Breast epithelium (tissue), 4 donors: ENCODE measurements at regions not wholly inside any gene's neighbourhood (a gene's known extent, or its start where the extent isn't known, plus 50 kb on each side); places are given as distances from the start of the nearest gene placed in this dataset.

Experiments used
- DNase-seq, 2 donors: peaks; one replicate each; pipeline ENCODE4 v3.0.0-alpha.2; 2019; ENCODE audit warnings: low spot score in 2 of 2
- H3K27ac ChIP-seq, 2 donors: fragments of 200-600 bp; sonication (generic) in 1 of 2; one replicate each; pipeline ENCODE4 v1.5.1; 2016 to 2019; ENCODE audit warnings: mild to moderate bottlenecking in 1 of 2
- H3K27me3 ChIP-seq, 2 donors: fragments of 200-600 bp; sonication (generic) in 1 of 2; one replicate each; pipeline versions ENCODE4 v1.5.1 to v1.6.0; 2017 to 2019; ENCODE audit warnings: control low read depth in 1 of 2, mild to moderate bottlenecking in 1 of 2
- H3K36me3 ChIP-seq: fragments of 200-600 bp; one replicate; pipeline ENCODE4 v1.5.1; 2019
- H3K4me1 ChIP-seq, 2 donors: fragments of 200-600 bp; sonication (generic); one replicate each; pipeline ENCODE4 v1.5.1; 2016 to 2019; ENCODE audit warnings: control low read depth in 1 of 2
- H3K4me3 ChIP-seq, 3 donors: fragments of 200-600 bp; sonication (generic); 1 replicate in 2 of 3; 2 replicates in 1 of 3; pipeline ENCODE4 v1.5.1; 2016 to 2019; ENCODE audit warnings: mild to moderate bottlenecking in 3 of 3, moderate library complexity in 2 of 3
- H3K9me3 ChIP-seq, 2 donors: fragments of 200-600 bp; sonication (generic) in 1 of 2; one replicate each; pipeline ENCODE4 v1.5.1; 2016 to 2019; ENCODE audit warnings: control low read depth in 1 of 2
- POLR2A ChIP-seq: fragments of 450-650 bp; IDR thresholded peaks from one replicate; pipeline ENCODE4 v1.6.1; 2016; ENCODE audit warnings: antibody characterized with exemption, mild to moderate bottlenecking, moderate library complexity
- POLR2AphosphoS5 ChIP-seq, 3 donors: sonication (generic); formaldehyde crosslinking; IDR thresholded peaks; one replicate each; pipeline ENCODE4 v1.6.1; 2017; ENCODE audit warnings: antibody characterized with exemption in 3 of 3
- intact Hi-C: fragments of 100-400 bp; cut with DNase I; formaldehyde crosslinking; loops from one replicate; pipeline ENCODE4 v1.15.1; 2023; ENCODE audit warnings: low total_unique reads
- TF ChIP-seq, protein P1 (sequence below), 3 donors: fragments of 450-650 bp; IDR thresholded peaks; one replicate each; pipeline ENCODE4 v1.5.1; 2016 to 2017; ENCODE audit warnings: antibody characterized with exemption in 3 of 3, mild to moderate bottlenecking in 3 of 3, moderate library complexity in 3 of 3

DNA sequence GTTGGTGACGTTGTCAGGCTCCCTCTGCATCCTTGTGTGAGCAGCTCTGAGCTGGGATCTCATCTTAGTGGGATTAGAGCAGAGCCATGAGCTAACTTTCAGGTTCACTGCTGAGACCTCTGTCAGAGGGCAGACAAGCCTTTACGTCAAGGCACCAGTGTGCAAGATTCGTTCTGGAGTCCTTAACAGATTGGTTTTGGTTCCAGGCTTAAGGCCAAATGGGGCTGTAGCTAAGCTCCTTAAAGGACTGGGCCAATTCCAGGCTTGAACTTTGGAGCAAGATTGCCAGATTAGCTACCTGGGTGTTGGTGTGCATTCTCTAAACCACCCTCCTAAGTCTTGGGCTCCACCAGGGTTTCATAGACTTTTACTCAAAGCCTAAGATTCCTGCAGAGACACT is 52.6 kb upstream of the PDC start:
- Histone ChIP-seq H3K36me3 (no peaks in the 10 kb centered on the region), H3K4me1 (no peaks in the 10 kb centered on the region), H3K27me3 (no peaks in the 10 kb centered on the region), H3K9me3 (no peaks in the 10 kb centered on the region), H3K27ac (no peak overlapping the region), H3K4me3 (no peak overlapping the region)
- no peak for TF ChIP-seq POLR2AphosphoS5 (IDR thresholded peaks at IDR 0.05)
- TF ChIP-seq, protein P1, sequence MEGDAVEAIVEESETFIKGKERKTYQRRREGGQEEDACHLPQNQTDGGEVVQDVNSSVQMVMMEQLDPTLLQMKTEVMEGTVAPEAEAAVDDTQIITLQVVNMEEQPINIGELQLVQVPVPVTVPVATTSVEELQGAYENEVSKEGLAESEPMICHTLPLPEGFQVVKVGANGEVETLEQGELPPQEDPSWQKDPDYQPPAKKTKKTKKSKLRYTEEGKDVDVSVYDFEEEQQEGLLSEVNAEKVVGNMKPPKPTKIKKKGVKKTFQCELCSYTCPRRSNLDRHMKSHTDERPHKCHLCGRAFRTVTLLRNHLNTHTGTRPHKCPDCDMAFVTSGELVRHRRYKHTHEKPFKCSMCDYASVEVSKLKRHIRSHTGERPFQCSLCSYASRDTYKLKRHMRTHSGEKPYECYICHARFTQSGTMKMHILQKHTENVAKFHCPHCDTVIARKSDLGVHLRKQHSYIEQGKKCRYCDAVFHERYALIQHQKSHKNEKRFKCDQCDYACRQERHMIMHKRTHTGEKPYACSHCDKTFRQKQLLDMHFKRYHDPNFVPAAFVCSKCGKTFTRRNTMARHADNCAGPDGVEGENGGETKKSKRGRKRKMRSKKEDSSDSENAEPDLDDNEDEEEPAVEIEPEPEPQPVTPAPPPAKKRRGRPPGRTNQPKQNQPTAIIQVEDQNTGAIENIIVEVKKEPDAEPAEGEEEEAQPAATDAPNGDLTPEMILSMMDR (IDR thresholded peaks at IDR 0.05): no peak
- TF ChIP-seq POLR2A: no peak
- intact Hi-C loops: no loop called here
- no peak for DNase-seq

DNA sequence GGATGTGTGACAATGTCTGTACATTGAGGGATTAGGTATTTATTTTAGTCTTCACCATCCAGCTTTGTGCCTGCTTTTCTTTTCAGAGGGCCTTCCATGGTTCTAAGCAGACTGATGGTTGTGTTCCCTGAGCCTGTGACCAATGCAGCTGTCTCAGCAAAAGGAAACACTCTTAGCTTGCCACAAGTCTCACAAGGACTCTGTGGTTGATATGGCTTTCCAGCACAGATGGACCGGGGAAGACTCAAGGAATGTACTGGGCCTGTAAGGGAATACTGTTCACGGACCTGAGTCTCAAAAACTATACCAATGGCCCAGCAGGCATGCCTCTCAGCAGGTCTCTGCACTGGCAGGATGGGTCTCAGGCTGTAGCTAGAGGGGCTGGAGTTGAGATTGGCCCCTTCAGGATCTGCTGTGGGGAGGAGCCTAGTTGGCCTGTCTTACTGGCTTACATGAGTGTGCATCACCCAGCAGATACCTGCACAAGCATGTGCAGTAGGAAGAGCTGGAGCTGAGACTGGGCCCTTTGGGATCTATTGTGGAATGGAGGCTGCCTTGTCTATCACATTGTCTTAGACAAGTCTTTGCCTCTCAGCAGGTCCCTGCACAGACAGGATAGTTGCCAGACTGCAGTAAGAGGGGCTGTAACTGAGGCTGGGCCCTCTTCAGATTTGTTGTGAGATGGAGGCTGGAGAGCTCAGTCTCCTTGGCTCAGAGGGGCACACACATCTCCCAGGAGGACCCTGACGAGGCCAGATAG is 52.0 kb upstream of the PDC start:
- intact Hi-C loops: no loop called here
- Histone ChIP-seq H3K4me1 (no peaks in the 10 kb centered on the region), H3K27ac (no peak overlapping the region), H3K27me3 (no peaks in the 10 kb centered on the region), H3K4me3 (no peak overlapping the region), H3K36me3 (no peaks in the 10 kb centered on the region), H3K9me3 (no peaks in the 10 kb centered on the region)
- TF ChIP-seq POLR2AphosphoS5 (IDR thresholded peaks at IDR 0.05) (no peak), POLR2A (no peak)
- TF ChIP-seq, protein P1 (IDR thresholded peaks at IDR 0.05): no peak
- no peak for DNase-seq

DNA sequence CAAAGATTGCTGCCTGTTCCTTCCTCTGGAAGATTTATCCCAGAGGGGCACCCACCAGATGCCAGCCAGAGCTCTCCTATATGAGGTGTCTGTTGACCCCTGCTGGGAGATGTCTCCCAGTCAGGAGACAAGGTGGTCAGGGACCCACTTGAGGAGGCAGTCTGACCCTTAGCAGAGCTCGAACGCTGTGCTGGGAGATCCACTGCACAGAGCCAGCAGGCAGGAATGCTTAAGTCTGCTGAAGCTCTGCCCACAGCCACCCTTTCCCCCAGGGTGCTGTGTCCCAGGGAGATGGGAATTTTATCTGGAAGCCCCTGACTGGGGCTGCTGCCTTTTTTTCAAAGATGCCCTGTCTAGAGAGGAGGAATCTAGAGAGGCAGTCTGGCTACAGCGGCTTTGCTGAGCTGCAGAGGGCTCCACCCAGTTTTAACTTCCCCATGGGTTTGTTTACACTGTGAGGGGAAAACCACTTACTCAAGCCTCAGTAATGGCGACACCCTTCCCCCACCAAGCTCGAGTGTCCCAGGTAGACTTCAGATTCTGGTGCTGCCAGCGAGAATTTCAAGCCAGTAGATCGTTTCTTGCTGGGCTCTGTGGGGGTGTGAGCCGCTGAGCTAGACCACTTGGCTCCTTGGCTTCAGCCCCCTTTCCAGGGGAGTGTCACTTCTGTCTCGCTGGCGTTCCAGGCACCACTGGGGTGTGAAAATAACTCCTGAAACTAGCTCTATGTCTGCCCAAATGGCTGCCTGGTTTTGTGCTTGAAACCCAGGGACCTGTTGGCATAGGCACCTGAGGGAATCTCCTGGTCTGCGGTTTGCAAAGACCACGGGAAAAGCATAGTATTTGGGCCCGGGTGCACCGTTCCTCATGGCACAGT is 51.1 kb upstream of the PDC start:
- DNase-seq: no peak
- intact Hi-C loops: no loop called here
- Histone ChIP-seq H3K4me3 (no peak overlapping the region), H3K27ac (no peak overlapping the region), H3K9me3 (no peaks in the 10 kb centered on the region), H3K36me3 (no peaks in the 10 kb centered on the region), H3K27me3 (no peaks in the 10 kb centered on the region), H3K4me1 (no peaks in the 10 kb centered on the region)
- TF ChIP-seq, protein P1 (IDR thresholded peaks at IDR 0.05): no peak
- TF ChIP-seq POLR2A (no peak), POLR2AphosphoS5 (IDR thresholded peaks at IDR 0.05) (no peak)
